RWPE1 (cell line): ENCODE measurements at regions not wholly inside any gene's neighbourhood (a gene's known extent, or its start where the extent isn't known, plus 50 kb on each side); places are given as distances from the start of the nearest gene placed in this dataset.

Experiments
- CTCF ChIA-PET: fragments of 350-600 bp; sonication (Branson Sonifier 250); formaldehyde crosslinking; extraction: SDS; loops from one replicate; lab custom pipeline; 2021; lab: Yijun Ruan, JAX
- POLR2A ChIA-PET: fragments of 400-600 bp; formaldehyde crosslinking; extraction: SDS; loops from one replicate; lab custom pipeline; 2020; ENCODE audit warnings: antibody characterized with exemption; ENCODE audit not compliant: low non-redundant PET; lab: Yijun Ruan, JAX
- DNase-seq: peaks from one replicate; pipeline ENCODE4 v3.0.0; 2012; ENCODE audit warnings: low spot score
- H3K27ac ChIP-seq: fragments of 450-650 bp; 2 replicates; pipeline ENCODE4 v1.5.1; 2017
- CTCF ChIP-seq: fragments of 450-650 bp; conservative IDR thresholded peaks from 2 replicates; pipeline ENCODE4 v1.5.1; 2017; ENCODE audit warnings: low read depth, mild to moderate bottlenecking

- H3K27ac ChIP-seq = no peak overlapping the region
- ChIA-PET POLR2A (no interaction called here), CTCF (interaction anchor here (0.6 to 0.8 kb wide), 3 partner anchors 289 to 1024 kb away, joined by 3 to 5 read pairs (median 3); no protein-coding TSS in a partner anchor)
- no peak for DNase-seq
- no peak for TF ChIP-seq CTCF
Measured at GRCh38 chr15:95303713-95304112, 1026.8 kb upstream of the NR2F2 start.

- POLR2A ChIA-PET = no interaction called here
- DNase-seq = no peak
- CTCF ChIA-PET = interaction anchor here (0.6 kb wide), 2 partner anchors 516 to 1298 kb away, joined by 3 read pairs; no protein-coding TSS in a partner anchor
- TF ChIP-seq CTCF = no peak
- no peak overlapping the region for H3K27ac ChIP-seq
Measured at GRCh38 chr15:95304151-95304946, 1026.2 kb upstream of the NR2F2 start.

GRCh38 chr15:95304947-95305400 lies 1025.5 kb upstream of the NR2F2 start:
- DNase-seq = no peak
- H3K27ac ChIP-seq = no peak overlapping the region
- TF ChIP-seq CTCF = no peak
- ChIA-PET POLR2A (no interaction called here), CTCF (interaction anchor here (0.6 kb wide), 1 partner anchor 1297 kb away, joined by 3 read pairs; no protein-coding TSS in a partner anchor)

- no peak for DNase-seq
- ChIA-PET CTCF (interaction anchor here (0.6 kb wide), 1 partner anchor 95 kb away, joined by 5 read pairs; no protein-coding TSS in a partner anchor), POLR2A (no interaction called here)
- no peak for TF ChIP-seq CTCF
- no peak overlapping the region for H3K27ac ChIP-seq
Measured at GRCh38 chr15:95307115-95307514, 1023.4 kb upstream of the NR2F2 start.

- TF ChIP-seq CTCF = no peak
- no peak overlapping the region for H3K27ac ChIP-seq
- ChIA-PET POLR2A (no interaction called here), CTCF (interaction anchor here (0.6 kb wide), 1 partner anchor 450 kb away, joined by 3 read pairs; no protein-coding TSS in a partner anchor)
- no peak for DNase-seq
Measured at GRCh38 chr15:95319242-95319641, 1011.3 kb upstream of the NR2F2 start.

GRCh38 chr15:95323796-95324195 lies 1006.7 kb upstream of the NR2F2 start:
- DNase-seq = no peak
- TF ChIP-seq CTCF = no peak
- ChIA-PET CTCF (interaction anchor here (0.7 kb wide), 1 partner anchor 16 kb away, joined by 3 read pairs; no protein-coding TSS in a partner anchor), POLR2A (no interaction called here)
- no peak overlapping the region for H3K27ac ChIP-seq
